ENCODE measurements at regions not wholly inside any gene's neighbourhood (a gene's known extent, or its start where the extent isn't known, plus 50 kb on each side); places are given as distances from the start of the nearest gene placed in this dataset.

- TF ChIP-seq POLR2A (IDR thresholded peaks at IDR 0.05) (no peak), CTCF (IDR thresholded peaks at IDR 0.05) (no peak)
Observed at GRCh38 chr12:45124485-45125155, 73.7 kb upstream of the DBX2 start.

Measured in adrenal gland (tissue), 5 donors.